GM12878 (cell line): ENCODE measurements at regions not wholly inside any gene's neighbourhood (a gene's known extent, or its start where the extent isn't known, plus 50 kb on each side); places are given as distances from the start of the nearest gene placed in this dataset.

ENCODE experiments used
- ATAC-seq: fragments of 200-7000 bp; cut with Tn5 transposase; 3 replicates; pipeline ENCODE4 v1.9.1; 2020; ENCODE audit warnings: mild to moderate bottlenecking, moderate library complexity
- BruUV-seq: library from RNA; stranded (reverse); fragments of 400-500 nt; replicated peaks from 2 replicates; lab custom pipeline; 2021; lab: Mats Ljungman, UMichigan
- CTCF ChIA-PET: fragments of 300-600 bp; sonication (Branson Sonifier 250); formaldehyde crosslinking; extraction: SDS; loops from one replicate; lab custom pipeline; 2021; ENCODE audit warnings: inconsistent platforms; lab: Yijun Ruan, JAX
- POLR2A ChIA-PET: fragments of 350-600 bp; formaldehyde crosslinking; extraction: SDS; loops from one replicate; lab custom pipeline; 2021; ENCODE audit warnings: inconsistent platforms; lab: Charles Lee
- RAD21 ChIA-PET: fragments of 300-600 bp; sonication (Branson Sonifier 250); formaldehyde crosslinking; loops from one replicate; lab custom pipeline; 2023; ENCODE audit warnings: antibody characterized with exemption; ENCODE audit not compliant: unreplicated experiment; lab: Charles Lee
- SMC1A ChIA-PET: fragments of 300-600 bp; sonication (Branson Sonifier 250); formaldehyde crosslinking; loops from one replicate; lab custom pipeline; 2023; ENCODE audit not compliant: unreplicated experiment, uncharacterized antibody; lab: Charles Lee
- DNase-seq: peaks from one replicate; pipeline ENCODE4 v3.0.0-alpha.2; 2011; ENCODE audit warnings: low read depth, low spot score
- FAIRE-seq: peaks from 3 replicates; lab custom pipeline; 2011; peaks lifted over from hg19 to GRCh38; lab: Jason Lieb, UNC
- H2AFZ ChIP-seq: 2 replicates; pipeline ENCODE4 v1.6.0; 2011; ENCODE audit warnings: low read depth, low read length, control low read depth; ENCODE audit not compliant: control insufficient read depth
- H3K27ac ChIP-seq: 2 replicates; pipeline ENCODE4 v1.5.1; 2011; ENCODE audit warnings: control low read depth; ENCODE audit not compliant: control insufficient read depth, insufficient read depth
- H3K27me3 ChIP-seq, 2 experiments: replicated peaks in 1 of 2; 2 replicates each; pipeline versions ENCODE4 v1.6.0 to v1.6.1; 2011; ENCODE audit warnings: low read length in 1 of 2; ENCODE audit not compliant: control insufficient read depth in 2 of 2, insufficient read depth in 2 of 2
- H3K36me3 ChIP-seq, 2 experiments: 2 replicates each; pipeline ENCODE4 v1.5.1; 2011; ENCODE audit warnings: low read length in 1 of 2; ENCODE audit not compliant: control insufficient read depth in 2 of 2, insufficient read depth in 2 of 2
- H3K4me1 ChIP-seq: 2 replicates; pipeline ENCODE4 v1.6.1; 2011; ENCODE audit warnings: mild to moderate bottlenecking, low read length, moderate library complexity, mixed read lengths; ENCODE audit not compliant: control insufficient read depth, insufficient read depth
- H3K4me2 ChIP-seq: 2 replicates; pipeline ENCODE4 v1.6.0; 2011; ENCODE audit warnings: control low read depth; ENCODE audit not compliant: control insufficient read depth, insufficient read depth
- H3K4me3 ChIP-seq: fragments of 200-600 bp; sonication (generic); 2 replicates; pipeline ENCODE4 v1.5.1; 2016
- H3K79me2 ChIP-seq: 2 replicates; pipeline ENCODE4 v1.6.0; 2011; ENCODE audit warnings: low read length; ENCODE audit not compliant: control insufficient read depth, insufficient read depth
- H3K9ac ChIP-seq: 2 replicates; pipeline ENCODE4 v1.8.0; 2011; ENCODE audit warnings: low read length, control low read depth, mixed read lengths; ENCODE audit not compliant: control insufficient read depth, insufficient read depth
- H3K9me3 ChIP-seq: replicated peaks from 3 replicates; pipeline ENCODE4 v1.5.1; 2011; ENCODE audit warnings: mild to moderate bottlenecking, low read length; ENCODE audit not compliant: control insufficient read depth, insufficient read depth
- H4K20me1 ChIP-seq: 2 replicates; pipeline ENCODE4 v1.6.0; 2011; ENCODE audit not compliant: control insufficient read depth, insufficient read depth
- CBX5 ChIP-seq: sonication (generic); IDR thresholded peaks from 2 replicates; pipeline ENCODE4 v1.6.1; 2016; ENCODE audit warnings: low read depth, moderate library complexity, mild to moderate bottlenecking, inconsistent platforms
- CEBPB ChIP-seq, 2 experiments: fragments of 150-350 bp in 1 of 2; IDR thresholded peaks; 2 replicates each; pipeline ENCODE4 v1.6.1; 2012 to 2014; ENCODE audit warnings: low read depth in 2 of 2, low read length in 2 of 2, borderline replicate concordance in 1 of 2, inconsistent platforms in 1 of 2
- CHD2 ChIP-seq: IDR thresholded peaks from 2 replicates; pipeline ENCODE4 v1.6.1; 2011; ENCODE audit warnings: low read depth, low read length, improper control_type of control experiment, borderline replicate concordance
- KDM1A ChIP-seq: fragments of 200-600 bp; sonication (generic); IDR thresholded peaks from 2 replicates; pipeline ENCODE4 v1.6.1; 2016; ENCODE audit warnings: borderline replicate concordance
- MXI1 ChIP-seq: fragments of 150-350 bp; IDR thresholded peaks from 2 replicates; pipeline ENCODE4 v1.6.1; 2011; ENCODE audit warnings: low read depth, mild to moderate bottlenecking, inconsistent platforms, low read length, improper control_type of control experiment
- MYB ChIP-seq: fragments of 150-350 bp; IDR thresholded peaks from 2 replicates; pipeline ENCODE4 v1.6.1; 2014; ENCODE audit warnings: mild to moderate bottlenecking, low read depth, low read length, borderline replicate concordance
- MYC ChIP-seq: IDR thresholded peaks from 2 replicates; pipeline ENCODE4 v1.6.1; 2011; ENCODE audit warnings: mild to moderate bottlenecking, low read length, moderate library complexity, inconsistent platforms; ENCODE audit not compliant: insufficient read depth, insufficient replicate concordance, insufficient read length, severe bottlenecking
- SMAD5 ChIP-seq: IDR thresholded peaks from 2 replicates; pipeline ENCODE4 v1.6.1; 2016; ENCODE audit warnings: antibody characterized with exemption, low read depth
- ZNF622 ChIP-seq: fragments of 450-650 bp; IDR thresholded peaks from 2 replicates; pipeline ENCODE4 v1.6.1; 2017; ENCODE audit warnings: mild to moderate bottlenecking, inconsistent platforms
- WGBS: methylation state at CpG from one replicate; pipeline ENCODE4 v1.1.6; 2016; ENCODE audit warnings: low lambda C conversion rate; ENCODE audit not compliant: insufficient replicate concordance, insufficient coverage; ENCODE audit errors: missing lambda C conversion rate; 5-methylcytosine and 5-hydroxymethylcytosine counted together
- in situ Hi-C: fragments of 300-500 bp; cut with MboI; formaldehyde crosslinking; loops from 9 replicates; pipeline ENCODE4 v1.14.3; 2018; ENCODE audit warnings: mixed read lengths
- intact Hi-C: fragments of 100-400 bp; cut with micrococcal nuclease; formaldehyde crosslinking; loops from one replicate; pipeline ENCODE4 v1.14.2; 2022; ENCODE audit not compliant: unreplicated experiment
- TF ChIP-seq, protein P1 (sequence below): fragments of 450-650 bp; IDR thresholded peaks from 2 replicates; pipeline ENCODE4 v1.6.1; 2017; ENCODE audit warnings: low read depth, mild to moderate bottlenecking, moderate library complexity
- TF ChIP-seq, protein P2 (sequence below): fragments of 450-650 bp; IDR thresholded peaks from 2 replicates; pipeline ENCODE4 v1.6.1; 2016; ENCODE audit warnings: mild to moderate bottlenecking, moderate library complexity, borderline replicate concordance
- TF ChIP-seq, protein P3 (sequence below): fragments of 450-650 bp; conservative IDR thresholded peaks from 2 replicates; pipeline ENCODE4 v1.6.1; 2017; ENCODE audit warnings: mild to moderate bottlenecking, moderate library complexity
- TF ChIP-seq, protein P4 (sequence below), 3 experiments: IDR thresholded peaks in 2 of 3; conservative IDR thresholded peaks in 1 of 3; 2 replicates each; pipeline ENCODE4 v1.5.1; 2011; ENCODE audit warnings: low read depth in 3 of 3, low read length in 3 of 3, mild to moderate bottlenecking in 3 of 3, control low read depth in 2 of 3, moderate library complexity in 2 of 3, inconsistent platforms in 1 of 3, mixed read lengths in 1 of 3; ENCODE audit not compliant: control insufficient read depth in 2 of 3, insufficient read depth in 1 of 3; ENCODE audit errors: extremely low read depth in 1 of 3

DNA sequence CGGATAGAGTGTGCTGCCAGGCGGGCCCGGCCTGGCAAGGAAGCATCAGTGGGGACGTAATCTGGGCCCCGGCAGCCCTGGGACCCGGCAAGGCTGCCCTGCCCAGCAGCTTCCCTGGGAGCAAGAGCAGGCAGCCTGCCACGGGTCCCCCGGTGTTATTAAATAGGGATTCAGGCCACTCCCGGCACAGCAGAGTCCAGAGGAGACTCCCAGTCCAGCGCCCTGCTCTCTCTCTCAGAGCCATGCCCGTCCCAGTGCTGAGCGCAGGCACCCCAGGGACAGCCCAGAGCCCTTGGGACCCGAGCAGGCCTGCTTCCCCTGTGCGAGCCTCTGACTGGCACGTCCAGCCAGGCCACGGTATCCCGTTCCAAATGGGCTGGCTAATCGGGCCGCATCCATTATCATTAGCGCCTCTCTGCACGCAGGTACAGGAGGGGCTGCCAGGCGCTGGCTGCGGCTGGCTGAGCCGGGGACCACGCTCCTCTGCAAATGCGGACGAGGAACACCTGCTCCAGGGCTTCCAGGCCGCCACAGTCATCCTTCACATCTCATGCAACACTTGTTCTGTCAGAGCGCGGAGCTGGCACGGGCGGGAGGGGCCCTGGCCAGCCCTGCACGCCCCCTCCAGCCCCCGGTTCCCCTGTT is 344.2 kb upstream of the MKI67 start (continued):
- TF ChIP-seq MYC (no peak), CHD2 (no peak), ZNF622 (no peak)
- TF ChIP-seq, protein P1, sequence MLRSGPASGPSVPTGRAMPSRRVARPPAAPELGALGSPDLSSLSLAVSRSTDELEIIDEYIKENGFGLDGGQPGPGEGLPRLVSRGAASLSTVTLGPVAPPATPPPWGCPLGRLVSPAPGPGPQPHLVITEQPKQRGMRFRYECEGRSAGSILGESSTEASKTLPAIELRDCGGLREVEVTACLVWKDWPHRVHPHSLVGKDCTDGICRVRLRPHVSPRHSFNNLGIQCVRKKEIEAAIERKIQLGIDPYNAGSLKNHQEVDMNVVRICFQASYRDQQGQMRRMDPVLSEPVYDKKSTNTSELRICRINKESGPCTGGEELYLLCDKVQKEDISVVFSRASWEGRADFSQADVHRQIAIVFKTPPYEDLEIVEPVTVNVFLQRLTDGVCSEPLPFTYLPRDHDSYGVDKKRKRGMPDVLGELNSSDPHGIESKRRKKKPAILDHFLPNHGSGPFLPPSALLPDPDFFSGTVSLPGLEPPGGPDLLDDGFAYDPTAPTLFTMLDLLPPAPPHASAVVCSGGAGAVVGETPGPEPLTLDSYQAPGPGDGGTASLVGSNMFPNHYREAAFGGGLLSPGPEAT = no peak

DNA sequence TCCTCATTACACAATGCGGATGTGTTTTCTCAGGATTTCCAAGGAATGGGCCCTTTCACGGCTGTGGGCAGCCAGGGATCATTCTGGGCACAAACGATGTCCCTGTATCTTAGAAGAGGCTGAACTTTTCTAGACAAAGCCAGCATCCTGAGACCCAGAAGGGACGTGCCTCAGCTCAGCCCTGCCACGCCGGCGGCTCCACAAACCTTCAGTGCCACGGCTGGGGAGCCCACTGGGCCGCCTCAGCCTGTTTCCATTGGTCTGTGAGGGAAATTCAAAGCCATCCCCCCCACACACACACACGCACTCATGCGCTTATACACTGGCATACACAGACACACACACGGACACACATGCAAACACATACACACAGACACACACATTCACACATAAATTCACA is 344.9 kb upstream of the MKI67 start:
- RAD21 ChIA-PET = no interaction called here
- ATAC-seq = no peak
- TF ChIP-seq MYB (no peak), SMAD5 (no peak), CBX5 (no peak), MXI1 (no peak), CEBPB (IDR thresholded peaks at IDR 0.05; ENCODE audit: borderline replicate concordance in 1 of 2, low read depth in 2 of 2, low read length in 2 of 2) (no peak), KDM1A (no peak)
- TF ChIP-seq, protein P2, sequence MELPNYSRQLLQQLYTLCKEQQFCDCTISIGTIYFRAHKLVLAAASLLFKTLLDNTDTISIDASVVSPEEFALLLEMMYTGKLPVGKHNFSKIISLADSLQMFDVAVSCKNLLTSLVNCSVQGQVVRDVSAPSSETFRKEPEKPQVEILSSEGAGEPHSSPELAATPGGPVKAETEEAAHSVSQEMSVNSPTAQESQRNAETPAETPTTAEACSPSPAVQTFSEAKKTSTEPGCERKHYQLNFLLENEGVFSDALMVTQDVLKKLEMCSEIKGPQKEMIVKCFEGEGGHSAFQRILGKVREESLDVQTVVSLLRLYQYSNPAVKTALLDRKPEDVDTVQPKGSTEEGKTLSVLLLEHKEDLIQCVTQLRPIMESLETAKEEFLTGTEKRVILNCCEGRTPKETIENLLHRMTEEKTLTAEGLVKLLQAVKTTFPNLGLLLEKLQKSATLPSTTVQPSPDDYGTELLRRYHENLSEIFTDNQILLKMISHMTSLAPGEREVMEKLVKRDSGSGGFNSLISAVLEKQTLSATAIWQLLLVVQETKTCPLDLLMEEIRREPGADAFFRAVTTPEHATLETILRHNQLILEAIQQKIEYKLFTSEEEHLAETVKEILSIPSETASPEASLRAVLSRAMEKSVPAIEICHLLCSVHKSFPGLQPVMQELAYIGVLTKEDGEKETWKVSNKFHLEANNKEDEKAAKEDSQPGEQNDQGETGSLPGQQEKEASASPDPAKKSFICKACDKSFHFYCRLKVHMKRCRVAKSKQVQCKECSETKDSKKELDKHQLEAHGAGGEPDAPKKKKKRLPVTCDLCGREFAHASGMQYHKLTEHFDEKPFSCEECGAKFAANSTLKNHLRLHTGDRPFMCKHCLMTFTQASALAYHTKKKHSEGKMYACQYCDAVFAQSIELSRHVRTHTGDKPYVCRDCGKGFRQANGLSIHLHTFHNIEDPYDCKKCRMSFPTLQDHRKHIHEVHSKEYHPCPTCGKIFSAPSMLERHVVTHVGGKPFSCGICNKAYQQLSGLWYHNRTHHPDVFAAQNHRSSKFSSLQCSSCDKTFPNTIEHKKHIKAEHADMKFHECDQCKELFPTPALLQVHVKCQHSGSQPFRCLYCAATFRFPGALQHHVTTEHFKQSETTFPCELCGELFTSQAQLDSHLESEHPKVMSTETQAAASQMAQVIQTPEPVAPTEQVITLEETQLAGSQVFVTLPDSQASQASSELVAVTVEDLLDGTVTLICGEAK = no peak
- TF ChIP-seq, protein P3, sequence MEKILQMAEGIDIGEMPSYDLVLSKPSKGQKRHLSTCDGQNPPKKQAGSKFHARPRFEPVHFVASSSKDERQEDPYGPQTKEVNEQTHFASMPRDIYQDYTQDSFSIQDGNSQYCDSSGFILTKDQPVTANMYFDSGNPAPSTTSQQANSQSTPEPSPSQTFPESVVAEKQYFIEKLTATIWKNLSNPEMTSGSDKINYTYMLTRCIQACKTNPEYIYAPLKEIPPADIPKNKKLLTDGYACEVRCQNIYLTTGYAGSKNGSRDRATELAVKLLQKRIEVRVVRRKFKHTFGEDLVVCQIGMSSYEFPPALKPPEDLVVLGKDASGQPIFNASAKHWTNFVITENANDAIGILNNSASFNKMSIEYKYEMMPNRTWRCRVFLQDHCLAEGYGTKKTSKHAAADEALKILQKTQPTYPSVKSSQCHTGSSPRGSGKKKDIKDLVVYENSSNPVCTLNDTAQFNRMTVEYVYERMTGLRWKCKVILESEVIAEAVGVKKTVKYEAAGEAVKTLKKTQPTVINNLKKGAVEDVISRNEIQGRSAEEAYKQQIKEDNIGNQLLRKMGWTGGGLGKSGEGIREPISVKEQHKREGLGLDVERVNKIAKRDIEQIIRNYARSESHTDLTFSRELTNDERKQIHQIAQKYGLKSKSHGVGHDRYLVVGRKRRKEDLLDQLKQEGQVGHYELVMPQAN = no peak
- TF ChIP-seq, protein P4, sequence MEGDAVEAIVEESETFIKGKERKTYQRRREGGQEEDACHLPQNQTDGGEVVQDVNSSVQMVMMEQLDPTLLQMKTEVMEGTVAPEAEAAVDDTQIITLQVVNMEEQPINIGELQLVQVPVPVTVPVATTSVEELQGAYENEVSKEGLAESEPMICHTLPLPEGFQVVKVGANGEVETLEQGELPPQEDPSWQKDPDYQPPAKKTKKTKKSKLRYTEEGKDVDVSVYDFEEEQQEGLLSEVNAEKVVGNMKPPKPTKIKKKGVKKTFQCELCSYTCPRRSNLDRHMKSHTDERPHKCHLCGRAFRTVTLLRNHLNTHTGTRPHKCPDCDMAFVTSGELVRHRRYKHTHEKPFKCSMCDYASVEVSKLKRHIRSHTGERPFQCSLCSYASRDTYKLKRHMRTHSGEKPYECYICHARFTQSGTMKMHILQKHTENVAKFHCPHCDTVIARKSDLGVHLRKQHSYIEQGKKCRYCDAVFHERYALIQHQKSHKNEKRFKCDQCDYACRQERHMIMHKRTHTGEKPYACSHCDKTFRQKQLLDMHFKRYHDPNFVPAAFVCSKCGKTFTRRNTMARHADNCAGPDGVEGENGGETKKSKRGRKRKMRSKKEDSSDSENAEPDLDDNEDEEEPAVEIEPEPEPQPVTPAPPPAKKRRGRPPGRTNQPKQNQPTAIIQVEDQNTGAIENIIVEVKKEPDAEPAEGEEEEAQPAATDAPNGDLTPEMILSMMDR (IDR thresholded peaks at IDR 0.05 in 2 of 3, conservative IDR thresholded peaks at IDR 0.05 in 1 of 3; ENCODE audit: control insufficient read depth in 2 of 3, extremely low read depth in 1 of 3, insufficient read depth in 1 of 3, low read depth in 3 of 3, low read length in 3 of 3) = no peak

More for the DNA sequence above, 344.9 kb upstream of the MKI67 start:
- no peak overlapping the region for H3K9ac ChIP-seq
- BruUV-seq = no TSS peak
- ChIA-PET SMC1A (no interaction called here), POLR2A (no interaction called here), CTCF (interaction anchor here (0.5 kb wide), 1 partner anchor 57 kb away, joined by 3 read pairs; no protein-coding TSS in a partner anchor)
- no peak overlapping the region for H2AFZ ChIP-seq
- intact Hi-C loops (no loop called here), in situ Hi-C loops (no loop called here)
- DNase-seq (no peak), FAIRE-seq (no peak)
- no peaks in the 10 kb centered on the region for H4K20me1 ChIP-seq
- H3K79me2 ChIP-seq = no peaks in the 10 kb centered on the region
- no peaks in the 10 kb centered on the region for H3K4me1 ChIP-seq
- no peaks in the 10 kb centered on the region for H3K27me3 ChIP-seq
- no peak overlapping the region for H3K27ac ChIP-seq
- H3K4me2 ChIP-seq = no peak overlapping the region
- no peaks in the 10 kb centered on the region for H3K36me3 ChIP-seq
- H3K9me3 ChIP-seq = no peaks in the 10 kb centered on the region
- H3K4me3 ChIP-seq = no peak overlapping the region
- WGBS = 46% methylated on average over 12 of the region's 12 CpGs
